GM18498 (cell line): ENCODE measurements at regions not wholly inside any gene's neighbourhood (a gene's known extent, or its start where the extent isn't known, plus 50 kb on each side); places are given as distances from the start of the nearest gene placed in this dataset.

Experiments used
- ATAC-seq: cut with Tn5 transposase; IDR thresholded peaks from one replicate; pipeline ENCODE4 v1.9.1; 2021; ENCODE audit warnings: mild to moderate bottlenecking, moderate library complexity; ENCODE audit not compliant: unreplicated experiment

DNA sequence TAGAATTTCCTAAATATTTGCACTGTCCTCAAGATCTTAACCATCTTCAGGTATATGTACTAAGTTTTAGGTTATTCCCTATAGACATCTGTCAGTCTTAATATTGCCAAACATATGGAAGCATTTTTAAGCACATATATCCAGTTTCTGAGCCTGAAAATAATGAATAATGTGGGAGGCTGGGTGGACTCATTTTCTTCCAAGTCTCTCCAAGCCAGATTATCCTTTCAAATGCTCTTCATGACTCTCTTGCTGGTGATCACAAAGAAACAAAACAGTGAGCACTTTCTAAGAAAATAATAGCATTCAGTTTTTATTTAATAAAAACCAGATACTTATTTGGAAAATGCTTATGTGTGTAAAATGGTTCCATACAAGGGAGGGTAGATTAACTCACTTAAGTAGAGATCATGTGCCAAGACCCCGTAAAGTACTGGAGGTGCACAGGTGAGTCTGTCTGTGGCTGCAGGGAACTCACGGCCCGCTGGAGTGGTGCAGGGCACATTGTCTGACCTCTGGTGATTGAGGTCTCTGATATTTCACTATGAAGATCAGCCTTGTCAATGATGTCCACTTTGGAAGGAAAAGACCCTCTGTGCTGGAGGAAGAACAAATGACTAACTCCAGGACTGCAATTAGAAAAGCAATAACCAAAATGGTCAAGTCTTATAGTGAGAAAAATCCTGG, 161.6 kb downstream of the TMEM18 start:
- ATAC-seq: no peak

DNA sequence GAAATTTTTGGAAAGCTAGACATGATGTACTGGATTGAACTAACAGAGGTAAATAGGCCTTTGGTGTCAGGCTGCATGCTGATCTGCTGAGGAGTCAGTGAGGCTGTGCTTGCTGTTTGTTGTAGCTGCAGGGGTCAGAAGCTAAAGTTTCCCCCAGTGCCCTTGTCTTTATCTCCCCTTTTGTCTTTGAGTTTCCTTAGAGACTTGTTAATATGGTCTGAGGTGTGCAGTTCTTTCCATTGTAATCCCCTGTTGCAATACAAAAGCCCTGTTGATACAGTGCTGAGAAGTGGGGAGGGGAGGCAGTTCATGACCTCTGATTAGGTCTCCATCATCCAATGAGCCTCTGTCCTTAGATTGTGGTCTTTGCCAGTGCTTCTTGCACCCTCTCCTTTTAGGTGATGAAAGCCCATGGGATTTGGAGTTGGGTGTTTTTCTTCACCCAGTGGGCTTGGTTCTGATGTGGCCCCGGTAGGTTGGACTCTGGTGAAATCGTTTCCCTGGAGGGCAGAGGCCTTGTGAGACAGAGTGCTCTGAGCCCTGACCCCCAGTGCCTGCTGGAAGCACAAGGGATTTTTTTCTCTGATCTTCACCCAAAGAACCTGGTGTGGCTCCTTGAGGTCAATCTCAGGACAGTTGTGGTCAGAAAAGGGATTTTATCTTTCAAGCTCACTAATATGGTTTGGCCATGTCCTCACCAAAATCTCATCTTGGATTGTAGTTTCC, 163.1 kb downstream of the TMEM18 start:
- no peak for ATAC-seq

DNA sequence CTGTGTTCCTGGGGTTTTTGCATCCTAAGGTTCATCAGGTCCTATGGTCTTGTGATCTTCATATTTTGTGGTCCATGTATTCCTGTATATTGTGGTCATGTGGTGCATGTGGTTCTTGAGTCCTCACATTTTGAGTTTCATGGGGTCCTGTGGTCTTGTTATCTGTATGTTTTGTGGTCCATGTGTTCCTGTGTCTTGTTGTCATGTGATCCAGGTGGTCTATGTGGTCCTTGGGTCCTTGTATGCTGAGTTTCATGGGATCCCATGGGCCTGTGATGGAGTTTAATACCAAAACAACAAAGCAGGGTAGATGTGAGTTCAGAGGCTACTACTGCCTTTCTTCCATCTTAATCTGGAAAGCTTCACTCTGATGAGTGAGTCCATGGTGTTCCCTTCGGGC, 166.4 kb downstream of the TMEM18 start:
- ATAC-seq: no peak

- no peak for ATAC-seq
Measured at GRCh38 chr2:509888-510287, 167.3 kb downstream of the TMEM18 start.

DNA sequence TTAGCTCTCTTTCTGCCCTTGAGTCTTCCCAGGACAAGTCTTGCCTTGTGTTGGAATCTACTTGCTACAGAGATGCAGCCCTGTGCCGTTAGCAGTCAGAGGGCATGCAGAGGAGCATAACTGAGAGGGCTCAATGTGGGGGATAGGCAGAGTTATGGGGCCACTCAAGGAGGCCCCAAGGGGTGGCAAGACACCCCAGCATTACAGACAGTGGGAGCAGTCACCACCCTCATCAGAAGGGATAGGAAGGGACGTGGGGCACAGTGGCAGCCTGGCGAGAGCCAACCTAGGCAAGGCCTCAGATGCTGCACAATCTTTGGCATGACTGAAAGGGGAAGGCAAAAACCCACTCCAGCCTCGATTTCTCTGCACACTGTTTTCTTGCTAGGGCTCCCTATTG, 169.1 kb downstream of the TMEM18 start:
- no peak for ATAC-seq

- ATAC-seq: no peak
Measured at GRCh38 chr2:506866-507265, 170.3 kb downstream of the TMEM18 start.

- ATAC-seq: no peak
Measured at GRCh38 chr2:506451-506850, 170.8 kb downstream of the TMEM18 start.

GRCh38 chr2:505941-506340, 171.3 kb downstream of the TMEM18 start:
- no peak for ATAC-seq

DNA sequence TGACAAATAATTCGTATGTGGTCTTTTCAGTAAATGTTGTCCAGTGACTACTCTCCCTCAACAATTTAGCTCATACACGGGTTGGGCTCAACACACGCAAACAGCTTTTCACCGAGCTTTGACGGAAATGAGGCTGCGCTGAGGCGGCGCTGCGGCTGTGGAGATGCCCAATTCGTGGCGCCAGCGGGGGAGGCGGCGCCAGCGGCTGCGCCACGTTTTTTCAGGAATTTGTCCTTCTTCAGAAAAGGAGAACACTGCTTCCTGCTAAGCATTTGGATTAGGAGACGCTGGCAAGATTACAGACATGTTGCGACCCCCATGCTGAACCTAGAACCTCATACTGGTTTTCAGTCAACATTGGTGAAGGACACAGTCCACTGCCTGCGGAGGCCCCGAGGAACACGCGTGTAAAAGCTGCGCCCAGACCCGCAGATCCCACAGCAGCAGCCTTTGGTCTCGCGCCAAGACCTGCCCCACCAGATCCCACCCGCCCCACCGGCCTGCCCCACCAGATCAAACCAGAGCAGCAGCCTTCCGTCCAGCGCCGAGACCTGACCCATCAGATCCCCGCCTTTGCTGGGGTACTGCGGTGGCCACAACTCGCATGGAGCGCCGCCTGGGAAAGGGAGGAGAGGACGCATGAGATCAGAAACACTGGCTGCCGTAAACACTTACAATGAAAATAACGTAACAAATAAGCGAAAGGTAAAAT, 173.8 kb downstream of the TMEM18 start:
- ATAC-seq: no peak

- no peak for ATAC-seq
Measured at GRCh38 chr2:502831-503230, 174.4 kb downstream of the TMEM18 start.

DNA sequence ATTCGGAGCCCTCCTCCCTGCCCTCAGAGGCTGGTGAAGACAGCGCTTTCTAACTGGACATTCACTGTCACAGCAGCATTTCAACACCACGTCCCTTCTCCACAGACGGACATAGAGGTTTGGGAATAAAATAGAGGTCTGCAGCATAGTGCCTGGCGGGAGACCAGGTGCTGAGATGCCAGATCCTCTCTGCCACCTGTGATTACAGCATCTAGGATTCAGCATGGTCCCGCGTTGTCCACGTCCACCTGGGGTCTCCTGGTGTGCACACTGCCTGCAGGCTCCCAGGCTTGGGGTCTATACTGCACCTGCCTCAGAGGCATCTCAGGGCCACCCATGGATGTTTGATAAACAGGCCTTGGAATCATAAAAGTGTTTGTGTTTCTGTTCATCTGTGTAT, 175.5 kb downstream of the TMEM18 start:
- ATAC-seq: no peak

GRCh38 chr2:501130-501529, 176.1 kb downstream of the TMEM18 start:
- ATAC-seq: no peak

GRCh38 chr2:499726-500125, 177.5 kb downstream of the TMEM18 start:
- ATAC-seq: no peak

DNA sequence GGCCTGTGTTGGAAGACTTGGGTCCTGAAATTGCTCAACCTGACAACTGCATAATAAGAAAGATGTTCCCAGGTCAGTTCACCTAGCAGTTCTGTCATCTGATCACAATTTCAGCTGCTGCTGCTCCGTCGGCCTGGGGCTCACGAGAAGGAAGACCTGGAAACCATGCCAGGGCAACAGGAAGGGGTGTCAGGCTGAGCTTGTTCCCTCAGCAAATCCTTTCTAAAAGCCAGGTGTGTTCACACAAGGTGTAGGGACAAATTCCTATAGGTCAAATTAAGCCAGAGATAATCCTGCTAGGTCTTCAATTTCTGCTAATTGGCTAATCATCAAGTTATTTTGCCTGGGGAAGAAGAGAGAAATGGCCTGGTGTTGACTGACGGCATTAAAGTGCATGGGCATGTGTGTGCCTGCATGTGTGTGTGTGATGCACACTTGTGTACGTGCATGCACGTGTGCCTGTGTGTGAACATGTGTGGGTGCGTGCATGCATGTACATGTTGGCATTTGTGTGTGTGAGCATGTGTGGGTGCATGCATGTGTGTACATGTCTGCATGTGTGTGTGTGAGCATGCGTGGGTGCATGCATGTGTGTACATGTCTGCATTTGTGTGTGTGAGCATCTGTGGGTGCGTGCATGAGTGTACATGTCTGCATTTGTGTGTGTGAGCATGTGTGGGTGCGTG, 178.6 kb downstream of the TMEM18 start:
- no peak for ATAC-seq

GRCh38 chr2:497770-498492, 179.3 kb downstream of the TMEM18 start:
- no peak for ATAC-seq

DNA sequence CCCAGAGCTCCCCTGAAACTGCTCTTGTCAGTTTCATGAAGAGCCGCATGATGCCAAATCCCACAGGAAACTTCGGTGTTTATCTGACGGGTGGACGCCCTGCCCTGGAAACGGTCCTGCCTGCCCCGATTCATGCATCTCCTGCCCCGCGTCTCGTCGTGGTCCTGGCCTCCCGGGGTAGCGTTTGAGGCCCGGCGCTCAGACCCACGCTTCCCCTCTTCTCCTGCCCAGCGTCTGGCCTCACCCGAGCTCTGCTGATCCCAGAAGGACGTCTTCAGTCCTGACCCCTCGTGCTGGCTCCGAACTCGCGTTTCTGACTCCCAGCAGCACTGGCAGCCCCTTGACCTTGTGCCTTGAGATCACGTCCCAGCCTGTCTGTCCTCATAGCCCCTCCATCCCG, 180.5 kb downstream of the TMEM18 start:
- no peak for ATAC-seq

DNA sequence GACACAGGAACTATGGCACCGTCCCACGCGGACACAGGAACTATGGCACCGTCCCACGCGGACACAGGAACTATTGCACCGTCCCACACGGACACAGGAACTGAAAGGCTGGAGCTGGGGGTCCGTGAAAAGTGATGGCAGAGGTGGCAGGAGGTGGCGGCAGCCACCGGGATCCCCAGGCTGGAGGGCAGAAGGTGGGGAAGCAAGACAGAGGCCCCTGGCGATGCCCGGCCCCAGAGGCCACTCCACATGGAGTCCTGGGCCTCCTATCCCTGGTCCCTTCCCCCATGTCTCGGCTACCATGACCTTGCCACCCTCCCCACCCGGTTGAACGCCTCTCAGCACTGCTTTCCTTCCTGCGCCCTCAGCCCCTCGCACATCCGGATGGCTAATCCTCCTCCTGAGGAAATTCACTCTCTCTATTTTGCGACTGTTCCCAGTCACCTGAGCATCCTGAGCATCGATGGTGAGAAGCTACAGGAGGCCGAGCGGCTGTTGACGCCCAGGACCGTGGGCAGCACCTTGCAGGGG, 181.4 kb downstream of the TMEM18 start:
- ATAC-seq: no peak

- ATAC-seq: no peak
Measured at GRCh38 chr2:494853-495252, 182.4 kb downstream of the TMEM18 start.

- no peak for ATAC-seq
Measured at GRCh38 chr2:493228-493627, 184.0 kb downstream of the TMEM18 start.

DNA sequence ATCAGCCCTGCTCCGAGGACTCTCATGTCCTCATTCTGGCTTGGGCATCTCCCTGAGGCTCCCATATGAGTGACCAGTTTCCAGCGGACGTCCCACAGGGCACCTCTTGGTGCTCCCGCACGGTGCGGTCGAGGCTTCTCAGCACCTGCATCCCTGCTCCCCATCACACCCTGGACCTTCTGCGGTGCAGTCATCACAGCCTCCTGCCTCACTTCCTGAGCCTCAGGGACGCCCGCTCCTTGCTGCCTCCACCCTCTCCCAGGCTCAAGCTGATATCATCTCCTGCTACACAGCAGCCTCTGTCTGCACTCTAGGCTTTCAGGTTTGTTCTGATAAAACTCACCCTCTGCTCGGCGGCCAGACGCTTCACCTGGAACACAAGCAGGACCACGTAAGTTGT, 185.0 kb downstream of the TMEM18 start:
- ATAC-seq: no peak

DNA sequence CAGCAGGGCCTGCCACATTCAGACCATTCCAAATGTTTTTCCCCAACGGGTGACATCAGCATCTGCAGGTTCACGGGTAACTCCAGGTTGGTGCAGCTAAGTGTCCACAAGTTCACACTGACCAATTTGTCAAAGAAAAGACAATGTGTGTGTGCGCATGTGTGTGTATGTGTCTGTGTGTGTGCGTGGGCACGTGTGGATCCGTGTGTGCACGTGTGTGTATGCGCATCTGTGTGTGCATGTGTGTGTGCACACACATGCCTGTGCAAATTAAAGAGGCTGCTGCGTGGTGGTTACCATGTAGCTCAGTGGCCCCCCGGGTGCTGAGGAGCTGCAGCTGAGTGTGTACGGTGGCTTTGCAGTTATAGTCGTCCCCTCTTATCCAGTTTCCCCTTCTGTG, 187.4 kb downstream of the TMEM18 start:
- ATAC-seq: no peak
